Thyroid gland (tissue), 4 donors: ENCODE measurements at regions not wholly inside any gene's neighbourhood (a gene's known extent, or its start where the extent isn't known, plus 50 kb on each side); places are given as distances from the start of the nearest gene placed in this dataset.

Experiments used
- POLR2A ChIP-seq, 2 donors: fragments of 450-650 bp; IDR thresholded peaks; one replicate each; pipeline ENCODE4 v1.6.1; 2017; ENCODE audit warnings: antibody characterized with exemption in 2 of 2, mild to moderate bottlenecking in 2 of 2, moderate library complexity in 1 of 2
- TF ChIP-seq, protein P1 (sequence below), 6 experiments: fragments of 200-600 bp in 3 of 6; fragments of 450-650 bp in 3 of 6; sonication (generic) in 3 of 6; IDR thresholded peaks; one replicate each; pipeline ENCODE4 v1.5.1; 2016 to 2019; ENCODE audit warnings: antibody characterized with exemption in 6 of 6, mild to moderate bottlenecking in 2 of 6, inconsistent platforms in 1 of 6, moderate library complexity in 1 of 6

GRCh38 chrX:145687146-145687545, 130.5 kb upstream of the SLITRK2 start:
- TF ChIP-seq, protein P1, sequence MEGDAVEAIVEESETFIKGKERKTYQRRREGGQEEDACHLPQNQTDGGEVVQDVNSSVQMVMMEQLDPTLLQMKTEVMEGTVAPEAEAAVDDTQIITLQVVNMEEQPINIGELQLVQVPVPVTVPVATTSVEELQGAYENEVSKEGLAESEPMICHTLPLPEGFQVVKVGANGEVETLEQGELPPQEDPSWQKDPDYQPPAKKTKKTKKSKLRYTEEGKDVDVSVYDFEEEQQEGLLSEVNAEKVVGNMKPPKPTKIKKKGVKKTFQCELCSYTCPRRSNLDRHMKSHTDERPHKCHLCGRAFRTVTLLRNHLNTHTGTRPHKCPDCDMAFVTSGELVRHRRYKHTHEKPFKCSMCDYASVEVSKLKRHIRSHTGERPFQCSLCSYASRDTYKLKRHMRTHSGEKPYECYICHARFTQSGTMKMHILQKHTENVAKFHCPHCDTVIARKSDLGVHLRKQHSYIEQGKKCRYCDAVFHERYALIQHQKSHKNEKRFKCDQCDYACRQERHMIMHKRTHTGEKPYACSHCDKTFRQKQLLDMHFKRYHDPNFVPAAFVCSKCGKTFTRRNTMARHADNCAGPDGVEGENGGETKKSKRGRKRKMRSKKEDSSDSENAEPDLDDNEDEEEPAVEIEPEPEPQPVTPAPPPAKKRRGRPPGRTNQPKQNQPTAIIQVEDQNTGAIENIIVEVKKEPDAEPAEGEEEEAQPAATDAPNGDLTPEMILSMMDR (IDR thresholded peaks at IDR 0.05): no peak
- TF ChIP-seq POLR2A (IDR thresholded peaks at IDR 0.05): no peak
